HG03460 (cell line): ENCODE measurements at regions not wholly inside any gene's neighbourhood (a gene's known extent, or its start where the extent isn't known, plus 50 kb on each side); places are given as distances from the start of the nearest gene placed in this dataset.
"Not testable (repeated sequence)": the region's sequence is repeated elsewhere in the genome, so short reads cannot be mapped to it uniquely, and the experiment has no call there.

Experiments used
- ATAC-seq: cut with Tn5 transposase; IDR thresholded peaks from one replicate; pipeline ENCODE4 v1.9.1; 2021; ENCODE audit not compliant: unreplicated experiment

- ATAC-seq, result no peak
Measured at GRCh38 chr3:14252321-14253021, 73.9 kb downstream of the LSM3 start.

- ATAC-seq, result no peak
Measured at GRCh38 chr3:14253022-14253706, 74.5 kb downstream of the LSM3 start.

- ATAC-seq, result no peak
Measured at GRCh38 chr3:14253707-14254382, 75.2 kb downstream of the LSM3 start.

DNA sequence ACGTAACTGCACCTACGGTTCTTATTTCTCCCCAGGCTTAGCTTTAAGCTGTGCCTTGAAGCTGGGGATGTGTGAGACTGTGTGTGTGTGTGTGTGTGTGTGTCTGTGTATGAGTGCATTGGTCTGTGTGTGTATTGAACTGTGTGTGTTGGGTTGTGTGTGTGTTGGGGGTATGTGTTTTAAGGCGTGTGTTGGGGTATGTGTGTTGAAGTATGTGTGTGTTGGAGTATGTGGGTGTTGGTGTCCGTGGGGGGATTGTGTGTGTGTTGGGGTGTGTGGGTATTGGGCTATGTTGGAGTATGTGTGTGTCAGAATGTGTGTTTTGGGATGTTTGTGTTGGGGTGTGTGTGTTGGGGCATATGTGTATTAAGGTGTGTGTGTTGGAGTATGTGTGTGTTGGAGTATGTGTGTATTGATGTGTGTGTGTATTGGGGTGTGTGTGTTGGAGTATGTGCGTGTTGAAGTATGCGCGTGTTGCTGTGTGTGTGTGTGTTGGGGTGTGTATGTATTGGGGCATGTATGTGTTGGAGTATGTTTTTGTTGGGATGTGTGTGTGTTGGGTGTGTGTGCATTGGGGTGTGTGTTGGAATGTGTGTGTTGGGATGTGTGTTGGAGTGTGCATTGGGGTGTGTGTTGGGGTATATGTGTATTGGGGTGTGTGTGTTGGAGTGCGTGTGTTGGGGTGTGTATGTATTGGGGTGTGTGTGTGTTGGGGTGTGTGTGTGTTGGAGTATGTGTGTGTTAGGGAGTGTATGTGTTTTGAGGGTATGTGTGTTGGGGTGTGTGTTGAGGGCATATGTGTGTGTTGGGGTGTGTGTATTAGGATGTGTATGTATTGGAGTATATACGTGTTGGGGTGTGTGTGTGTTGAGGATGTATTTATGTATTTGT, 76.4 kb downstream of the LSM3 start:
- ATAC-seq, result no peak

DNA sequence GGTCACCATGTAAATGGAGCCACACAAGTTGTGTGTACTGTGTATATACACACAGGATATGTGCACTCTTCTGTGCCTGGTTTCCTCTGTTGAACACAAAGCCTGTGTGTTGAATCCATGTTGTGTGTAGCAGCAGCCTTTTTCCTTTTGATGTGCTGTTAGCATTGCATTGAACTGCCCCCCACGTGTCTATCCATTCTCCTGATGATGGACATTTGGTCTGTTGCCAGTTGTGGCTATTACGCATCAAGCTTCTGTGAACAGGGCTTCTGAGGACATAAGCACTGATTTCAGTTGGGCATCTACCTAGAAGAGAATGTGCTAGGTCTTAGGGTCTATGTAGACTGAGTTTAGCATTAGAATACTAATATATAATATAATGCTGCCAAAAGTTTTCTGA, 77.4 kb downstream of the LSM3 start:
- no peak for ATAC-seq

- no peak for ATAC-seq
Measured at GRCh38 chr3:14256561-14257342, 78.1 kb downstream of the LSM3 start.

GRCh38 chr3:14258906-14259904, 80.6 kb downstream of the LSM3 start:
- no peak for ATAC-seq

GRCh38 chr3:14260463-14260862, 81.8 kb downstream of the LSM3 start:
- no peak for ATAC-seq

DNA sequence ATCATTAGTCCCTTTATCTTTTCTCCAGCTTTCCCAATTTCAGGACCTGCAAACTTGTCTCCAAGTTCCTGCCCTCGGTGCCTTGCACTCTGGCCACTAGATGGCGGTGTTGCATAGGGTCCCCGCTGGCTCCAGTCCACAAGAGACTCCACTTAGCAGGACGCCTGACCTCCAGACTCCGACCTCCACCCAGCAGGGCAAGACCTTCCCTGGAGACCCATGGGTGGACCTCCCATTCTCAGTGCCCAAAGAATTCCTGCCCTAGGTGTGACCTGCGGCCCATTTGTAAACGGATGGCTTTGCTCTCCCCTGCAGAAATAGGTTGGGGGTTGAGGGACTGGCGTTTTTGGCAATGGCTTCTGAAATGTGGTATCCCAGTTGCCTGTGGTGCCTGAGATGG, 82.6 kb downstream of the LSM3 start:
- ATAC-seq, result no peak

DNA sequence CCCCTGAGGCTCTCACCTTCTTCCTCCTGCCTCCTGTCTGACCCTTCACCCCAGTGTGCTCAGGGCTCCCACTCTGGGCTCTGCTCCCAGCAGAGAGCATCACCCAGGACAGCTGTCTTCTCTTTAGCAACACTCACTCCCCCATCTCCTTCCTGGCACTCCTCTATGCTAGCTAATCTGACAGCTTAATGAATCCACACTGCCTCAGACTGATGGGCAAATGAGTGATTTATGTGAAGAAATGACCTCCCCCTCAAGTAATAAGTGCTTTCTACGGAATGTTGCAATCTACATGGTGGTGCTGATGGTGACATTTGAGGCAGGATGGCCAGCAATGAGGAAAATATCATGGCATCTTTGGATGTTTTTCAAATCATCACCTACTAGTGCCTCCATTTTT, 83.6 kb downstream of the LSM3 start:
- no peak for ATAC-seq

GRCh38 chr3:14262867-14263266, 84.2 kb downstream of the LSM3 start:
- ATAC-seq, result no peak

- no peak for ATAC-seq
Measured at GRCh38 chr3:14263317-14264005, 84.8 kb downstream of the LSM3 start.

DNA sequence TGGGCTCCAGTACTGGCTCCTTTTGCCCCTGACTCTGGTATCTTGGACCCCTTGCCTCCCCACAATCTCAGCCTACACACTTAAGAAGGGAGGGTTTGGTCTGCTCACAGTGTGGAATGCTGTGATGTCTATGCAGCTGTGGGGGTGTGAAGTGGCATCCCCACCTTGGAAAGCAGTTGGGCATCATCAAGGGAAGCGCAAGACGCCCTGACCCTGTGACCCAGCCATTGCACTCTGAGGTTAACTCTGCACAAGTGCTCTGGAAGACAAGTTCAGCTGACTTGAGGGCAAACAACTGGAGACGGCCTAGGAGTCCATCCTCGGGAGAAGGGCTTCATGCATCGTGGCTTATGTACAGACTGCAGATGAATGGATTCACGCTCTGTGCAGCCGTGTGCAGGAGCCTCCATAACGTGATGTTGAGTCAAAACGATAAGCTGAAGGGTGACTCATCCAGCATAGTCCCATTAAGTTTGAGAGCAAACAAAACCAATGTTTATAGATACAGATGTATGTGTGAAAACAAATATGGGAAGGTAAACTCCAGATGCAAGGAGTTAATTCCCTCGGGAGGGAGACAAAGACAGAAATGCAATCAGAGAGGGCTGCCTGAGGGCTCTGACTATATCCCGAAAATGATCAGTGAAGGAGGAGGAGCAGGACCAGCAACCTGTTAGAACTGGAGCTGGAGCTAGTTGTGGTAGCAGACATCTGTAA, 86.8 kb downstream of the LSM3 start:
- ATAC-seq, result no peak

- no peak for ATAC-seq
Measured at GRCh38 chr3:14266361-14266760, 87.7 kb downstream of the LSM3 start.

DNA sequence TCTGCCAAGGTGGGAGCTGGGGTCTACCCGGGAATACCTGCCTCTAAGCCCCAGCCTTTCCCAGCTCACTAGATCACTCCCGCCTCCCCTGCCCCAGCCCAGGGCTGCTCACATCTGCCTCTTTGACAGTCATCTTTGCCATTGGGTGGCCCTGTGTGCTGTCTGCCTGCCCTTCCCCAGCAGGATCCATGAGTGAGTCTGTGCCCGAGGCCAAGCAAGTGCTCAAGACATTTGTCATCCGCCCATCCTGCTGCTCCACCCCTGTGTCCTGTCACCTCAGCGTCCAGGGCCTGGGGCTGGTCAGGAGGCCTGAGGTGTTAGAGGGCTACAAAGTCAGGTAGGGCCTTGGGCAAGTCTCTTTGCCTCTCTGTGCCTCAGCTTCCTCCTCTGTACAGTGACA, 89.4 kb downstream of the LSM3 start:
- ATAC-seq, result no peak

- no peak for ATAC-seq
Measured at GRCh38 chr3:14268897-14269296, 90.3 kb downstream of the LSM3 start.

DNA sequence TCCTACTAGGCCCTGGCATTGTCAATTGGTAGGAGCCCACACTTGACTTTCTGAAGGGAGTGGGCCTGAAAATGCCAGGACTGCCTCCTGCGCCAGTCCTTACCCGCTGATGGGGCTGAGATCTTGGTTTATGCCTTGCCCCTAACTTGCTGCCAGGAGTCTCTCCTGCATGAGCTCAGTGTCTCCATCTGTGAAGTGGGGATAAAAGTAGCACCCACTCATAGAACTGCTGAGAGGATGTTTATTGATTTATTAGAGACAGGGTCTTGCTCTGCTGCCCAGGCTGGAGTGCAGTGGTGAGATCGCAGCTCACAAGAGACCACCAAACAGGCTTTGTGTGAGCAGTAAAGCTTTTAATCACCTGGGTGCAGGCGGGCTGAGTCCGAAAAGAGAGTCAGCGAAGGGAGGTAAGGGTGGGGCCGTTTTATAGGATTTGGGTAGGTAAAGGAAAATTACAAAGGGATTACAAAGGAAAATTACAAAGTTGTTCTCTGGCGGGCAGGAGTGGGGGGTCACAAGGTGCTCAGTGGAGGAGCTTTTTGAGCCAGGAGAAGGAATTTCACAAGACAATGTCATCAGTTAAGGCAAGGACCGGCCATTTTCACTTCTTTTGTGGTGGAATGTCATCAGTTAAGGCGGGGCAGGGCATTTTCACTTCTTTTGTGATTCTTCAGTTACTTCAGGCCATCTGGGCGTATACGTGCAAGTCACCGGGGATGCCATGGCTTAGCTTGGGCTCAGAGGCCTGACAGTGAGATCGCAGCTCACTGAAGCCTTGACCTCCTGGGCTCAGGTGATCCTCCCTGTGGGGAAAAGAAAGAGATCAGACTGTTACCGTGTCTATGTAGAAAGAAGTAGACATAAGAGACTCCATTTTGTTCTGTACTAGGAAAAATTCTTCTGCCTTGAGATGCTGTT, 93.7 kb downstream of the LSM3 start:
- ATAC-seq, result not testable (repeated sequence)
